SIG-M5 treated with dmso at 0.1 percent for 504 hours (cell line): ENCODE measurements at regions not wholly inside any gene's neighbourhood (a gene's known extent, or its start where the extent isn't known, plus 50 kb on each side); places are given as distances from the start of the nearest gene placed in this dataset.

Experiments
- DNase-seq: peaks from one replicate; lab custom pipeline; 2025; ENCODE audit not compliant: unreplicated experiment; lab: John Stamatoyannopoulos, UW

- no peak for DNase-seq
Measured at GRCh38 chr6:120648713-120649112, 685.6 kb downstream of the TBC1D32 start.

GRCh38 chr6:120646101-120646500 is 688.2 kb downstream of the TBC1D32 start:
- DNase-seq, result no peak

GRCh38 chr6:120632975-120633374 is 701.3 kb downstream of the TBC1D32 start:
- DNase-seq, result no peak

GRCh38 chr6:120627612-120628011 is 706.7 kb downstream of the TBC1D32 start:
- no peak for DNase-seq

GRCh38 chr6:120622127-120622631 is 712.1 kb downstream of the TBC1D32 start:
- DNase-seq, result no peak

- no peak for DNase-seq
Measured at GRCh38 chr6:120620900-120621299, 713.4 kb downstream of the TBC1D32 start.

GRCh38 chr6:120615238-120615637 is 719.0 kb downstream of the TBC1D32 start:
- no peak for DNase-seq

- DNase-seq, result no peak
Measured at GRCh38 chr6:120614723-120615122, 719.6 kb downstream of the TBC1D32 start.

GRCh38 chr6:120608826-120609225 is 725.5 kb downstream of the TBC1D32 start:
- DNase-seq, result no peak

- no peak for DNase-seq
Measured at GRCh38 chr6:120606743-120607142, 727.5 kb downstream of the TBC1D32 start.

- no peak for DNase-seq
Measured at GRCh38 chr6:120604510-120604909, 729.8 kb downstream of the TBC1D32 start.

- no peak for DNase-seq
Measured at GRCh38 chr6:120590611-120591010, 743.7 kb downstream of the TBC1D32 start.

GRCh38 chr6:120588424-120588823 is 745.9 kb downstream of the TBC1D32 start:
- no peak for DNase-seq

- no peak for DNase-seq
Measured at GRCh38 chr6:120587381-120587780, 746.9 kb downstream of the TBC1D32 start.

GRCh38 chr6:120584111-120584760 is 750.0 kb downstream of the TBC1D32 start:
- no peak for DNase-seq

GRCh38 chr6:120576061-120576460 is 758.2 kb downstream of the TBC1D32 start:
- no peak for DNase-seq

- DNase-seq, result no peak
Measured at GRCh38 chr6:120569714-120570113, 764.6 kb downstream of the TBC1D32 start.

GRCh38 chr6:120564779-120565178 is 769.5 kb downstream of the TBC1D32 start:
- DNase-seq, result no peak

GRCh38 chr6:120558294-120558693 is 776.0 kb downstream of the TBC1D32 start:
- no peak for DNase-seq

GRCh38 chr6:120557554-120557953 is 776.7 kb downstream of the TBC1D32 start:
- DNase-seq, result no peak

- DNase-seq, result no peak
Measured at GRCh38 chr6:120556491-120556890, 777.8 kb downstream of the TBC1D32 start.

- DNase-seq, result no peak
Measured at GRCh38 chr6:120553353-120553752, 780.9 kb downstream of the TBC1D32 start.

GRCh38 chr6:120545353-120545752 is 788.9 kb downstream of the TBC1D32 start:
- no peak for DNase-seq
